GM23248 (cell line): ENCODE measurements at regions not wholly inside any gene's neighbourhood (a gene's known extent, or its start where the extent isn't known, plus 50 kb on each side); places are given as distances from the start of the nearest gene placed in this dataset.

ENCODE experiments used
- EZH2 ChIP-seq: fragments of 200-600 bp; sonication (generic); IDR thresholded peaks from 2 replicates; pipeline ENCODE4 v1.6.1; 2018; ENCODE audit warnings: antibody characterized with exemption, mild to moderate bottlenecking; ENCODE audit not compliant: insufficient read depth, poor library complexity, severe bottlenecking
- EZH2phosphoT487 ChIP-seq: fragments of 200-600 bp; sonication (generic); IDR thresholded peaks from 2 replicates; pipeline ENCODE4 v1.6.1; 2018; ENCODE audit warnings: antibody characterized with exemption, moderate library complexity, mild to moderate bottlenecking, low read depth; ENCODE audit not compliant: insufficient read depth

GRCh38 chr18:22110461-22110924 is 58.9 kb upstream of the GATA6 start:
- no peak for TF ChIP-seq EZH2phosphoT487
- no peak for TF ChIP-seq EZH2
